Caco-2 (cell line): ENCODE measurements at regions not wholly inside any gene's neighbourhood (a gene's known extent, or its start where the extent isn't known, plus 50 kb on each side); places are given as distances from the start of the nearest gene placed in this dataset.

Source experiments
- BruUV-seq: library from RNA; stranded (reverse); fragments of 400-500 nt; replicated peaks from 2 replicates; lab custom pipeline; 2021; lab: Mats Ljungman, UMichigan
- CTCF ChIA-PET: fragments of 300-600 bp; sonication (Branson Sonifier 250); formaldehyde crosslinking; loops from one replicate; lab custom pipeline; 2022; ENCODE audit warnings: antibody characterized with exemption; lab: Charles Lee
- POLR2A ChIA-PET: fragments of 300-600 bp; sonication (Branson Sonifier 250); formaldehyde crosslinking; loops from one replicate; lab custom pipeline; 2022; ENCODE audit warnings: antibody characterized with exemption; lab: Charles Lee
- DNase-seq, 2 experiments: peaks; one replicate each; pipeline versions ENCODE4 v3.0.0 to v3.0.0-alpha.2; 2020 to 2022
- H3K27me3 ChIP-seq: replicated peaks from 2 replicates; pipeline ENCODE4 v1.6.0; 2011; ENCODE audit warnings: low read length; ENCODE audit not compliant: control insufficient read depth, insufficient read depth
- H3K36me3 ChIP-seq: 2 replicates; pipeline ENCODE4 v1.5.1; 2011; ENCODE audit warnings: low read length; ENCODE audit not compliant: control insufficient read depth, insufficient read depth
- H3K4me1 ChIP-seq: fragments of 250-450 bp; sonication (Bioruptor Pico); 2 replicates; pipeline ENCODE4 v1.5.1; 2020; ENCODE audit warnings: mild to moderate bottlenecking
- H3K4me3 ChIP-seq: 2 replicates; pipeline ENCODE4 v1.5.1; 2011; ENCODE audit warnings: low read depth, mild to moderate bottlenecking, control low read depth, low read length
- H3K9me3 ChIP-seq: fragments of 250-450 bp; sonication (Bioruptor Pico); 2 replicates; pipeline ENCODE4 v1.5.1; 2020; ENCODE audit warnings: mild to moderate bottlenecking, moderate library complexity
- H3K27ac Mint-ChIP-seq: one replicate; pipeline ENCODE4 v1.8.0; 2022; ENCODE audit warnings: mixed read lengths; ENCODE audit not compliant: unreplicated experiment
- H3K27me3 Mint-ChIP-seq: one replicate; pipeline ENCODE4 v1.8.0; 2022; ENCODE audit warnings: mixed read lengths; ENCODE audit not compliant: insufficient read depth, unreplicated experiment
- H3K36me3 Mint-ChIP-seq: one replicate; pipeline ENCODE4 v1.8.0; 2022; ENCODE audit warnings: mild to moderate bottlenecking, mixed read lengths; ENCODE audit not compliant: insufficient read depth, unreplicated experiment
- H3K4me1 Mint-ChIP-seq: one replicate; pipeline ENCODE4 v1.8.0; 2022; ENCODE audit warnings: low read depth, mixed read lengths; ENCODE audit not compliant: unreplicated experiment
- H3K4me3 Mint-ChIP-seq: one replicate; pipeline ENCODE4 v1.8.0; 2022; ENCODE audit warnings: mild to moderate bottlenecking, moderate library complexity, mixed read lengths; ENCODE audit not compliant: unreplicated experiment
- H3K9me3 Mint-ChIP-seq: one replicate; pipeline ENCODE4 v1.8.0; 2022; ENCODE audit warnings: mixed read lengths; ENCODE audit not compliant: unreplicated experiment
- intact Hi-C: fragments of 100-400 bp; cut with micrococcal nuclease; formaldehyde crosslinking; loops from one replicate; pipeline ENCODE4 v1.10.0; 2022; ENCODE audit not compliant: unreplicated experiment
- TF ChIP-seq, protein P1 (sequence below), 2 experiments: fragments of 200-600 bp in 1 of 2; IDR thresholded peaks; 1 replicate in 1 of 2; 2 replicates in 1 of 2; pipeline versions ENCODE4 v1.5.1 to v1.8.0; 2011 to 2022; ENCODE audit warnings: antibody characterized with exemption in 1 of 2, control low read depth in 1 of 2, inconsistent platforms in 1 of 2, low read depth in 1 of 2, low read length in 1 of 2, mild to moderate bottlenecking in 1 of 2, moderate library complexity in 1 of 2; ENCODE audit not compliant: insufficient read depth in 1 of 2, severe bottlenecking in 1 of 2, unreplicated experiment in 1 of 2

- Mint-ChIP-seq H3K36me3 (no peaks in the 10 kb centered on the region), H3K27me3 (no peaks in the 10 kb centered on the region), H3K27ac (no peak overlapping the region), H3K4me1 (peaks cover under 1% of the 10 kb centered on the region), H3K4me3 (no peak overlapping the region), H3K9me3 (no peaks in the 10 kb centered on the region)
- POLR2A ChIA-PET, result no interaction called here
- no peaks in the 10 kb centered on the region for H3K36me3 ChIP-seq
- CTCF ChIA-PET, result no interaction called here
- H3K4me1 ChIP-seq, result peaks cover 7% of the 10 kb centered on the region; the same call in 1 of the 2 replicates
- no peaks in the 10 kb centered on the region for H3K9me3 ChIP-seq
- BruUV-seq, result no TSS peak
- H3K4me3 ChIP-seq, result no peak overlapping the region
- TF ChIP-seq, protein P1, sequence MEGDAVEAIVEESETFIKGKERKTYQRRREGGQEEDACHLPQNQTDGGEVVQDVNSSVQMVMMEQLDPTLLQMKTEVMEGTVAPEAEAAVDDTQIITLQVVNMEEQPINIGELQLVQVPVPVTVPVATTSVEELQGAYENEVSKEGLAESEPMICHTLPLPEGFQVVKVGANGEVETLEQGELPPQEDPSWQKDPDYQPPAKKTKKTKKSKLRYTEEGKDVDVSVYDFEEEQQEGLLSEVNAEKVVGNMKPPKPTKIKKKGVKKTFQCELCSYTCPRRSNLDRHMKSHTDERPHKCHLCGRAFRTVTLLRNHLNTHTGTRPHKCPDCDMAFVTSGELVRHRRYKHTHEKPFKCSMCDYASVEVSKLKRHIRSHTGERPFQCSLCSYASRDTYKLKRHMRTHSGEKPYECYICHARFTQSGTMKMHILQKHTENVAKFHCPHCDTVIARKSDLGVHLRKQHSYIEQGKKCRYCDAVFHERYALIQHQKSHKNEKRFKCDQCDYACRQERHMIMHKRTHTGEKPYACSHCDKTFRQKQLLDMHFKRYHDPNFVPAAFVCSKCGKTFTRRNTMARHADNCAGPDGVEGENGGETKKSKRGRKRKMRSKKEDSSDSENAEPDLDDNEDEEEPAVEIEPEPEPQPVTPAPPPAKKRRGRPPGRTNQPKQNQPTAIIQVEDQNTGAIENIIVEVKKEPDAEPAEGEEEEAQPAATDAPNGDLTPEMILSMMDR (IDR thresholded peaks at IDR 0.05; ENCODE audit: insufficient read depth in 1 of 2, low read depth in 1 of 2, low read length in 1 of 2, severe bottlenecking in 1 of 2, unreplicated experiment in 1 of 2), result no peak
- DNase-seq, result no peak
- H3K27me3 ChIP-seq, result no peaks in the 10 kb centered on the region
- intact Hi-C loops, result no loop called here
Measured at GRCh38 chr6:113421997-113422396, 435.1 kb upstream of the MARCKS start.

DNA sequence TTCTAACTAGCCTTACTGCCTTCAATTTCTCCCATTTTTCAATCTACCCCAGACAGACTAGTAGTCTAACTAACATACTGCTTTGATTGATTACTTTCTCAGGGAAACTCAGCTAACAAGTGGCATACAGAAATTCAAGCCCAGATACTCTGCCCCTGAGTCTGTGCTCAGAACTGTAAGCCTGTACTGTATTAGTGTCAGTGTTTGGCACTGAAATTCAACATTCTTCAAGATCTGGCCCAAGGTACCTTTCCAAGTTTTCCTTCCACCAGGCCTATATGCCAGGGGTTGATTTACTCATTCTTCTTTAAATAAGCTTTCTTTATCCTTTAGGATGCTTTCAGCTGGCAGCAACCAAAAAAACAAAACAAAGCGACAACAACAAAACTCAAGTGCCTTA is 433.2 kb upstream of the MARCKS start:
- TF ChIP-seq, protein P1 (IDR thresholded peaks at IDR 0.05; ENCODE audit: insufficient read depth in 1 of 2, low read depth in 1 of 2, low read length in 1 of 2, severe bottlenecking in 1 of 2, unreplicated experiment in 1 of 2), result no peak
- POLR2A ChIA-PET, result no interaction called here
- no TSS peak for BruUV-seq
- intact Hi-C loops, result no loop called here
- Histone ChIP-seq H3K4me1 (peaks cover 7% of the 10 kb centered on the region; the same call in 1 of the 2 replicates), H3K27me3 (no peaks in the 10 kb centered on the region), H3K9me3 (no peaks in the 10 kb centered on the region), H3K36me3 (no peaks in the 10 kb centered on the region), H3K4me3 (no peak overlapping the region)
- peaks cover 11% of the 10 kb centered on the region for H3K4me1 Mint-ChIP-seq
- H3K9me3 Mint-ChIP-seq, result no peaks in the 10 kb centered on the region
- H3K36me3 Mint-ChIP-seq, result no peaks in the 10 kb centered on the region
- no peak for DNase-seq
- CTCF ChIA-PET, result no interaction called here
- H3K4me3 Mint-ChIP-seq, result no peak overlapping the region
- no peaks in the 10 kb centered on the region for H3K27me3 Mint-ChIP-seq
- H3K27ac Mint-ChIP-seq, result no peak overlapping the region

GRCh38 chr6:113425977-113426660 is 431.0 kb upstream of the MARCKS start:
- Mint-ChIP-seq H3K27ac (no peak overlapping the region), H3K36me3 (no peaks in the 10 kb centered on the region), H3K27me3 (no peaks in the 10 kb centered on the region), H3K4me1 (peaks cover 11% of the 10 kb centered on the region), H3K4me3 (no peak overlapping the region), H3K9me3 (no peaks in the 10 kb centered on the region)
- ChIA-PET POLR2A (no interaction called here), CTCF (no interaction called here)
- Histone ChIP-seq H3K4me3 (no peak overlapping the region), H3K4me1 (no peaks in the 10 kb centered on the region), H3K36me3 (no peaks in the 10 kb centered on the region), H3K9me3 (no peaks in the 10 kb centered on the region), H3K27me3 (no peaks in the 10 kb centered on the region)
- BruUV-seq, result no TSS peak
- no peak for DNase-seq
- intact Hi-C loops, result no loop called here
- TF ChIP-seq, protein P1 (IDR thresholded peaks at IDR 0.05; ENCODE audit: insufficient read depth in 1 of 2, low read depth in 1 of 2, low read length in 1 of 2, severe bottlenecking in 1 of 2, unreplicated experiment in 1 of 2), result no peak
